ENCODE measurements at regions not wholly inside any gene's neighbourhood (a gene's known extent, or its start where the extent isn't known, plus 50 kb on each side); places are given as distances from the start of the nearest gene placed in this dataset.

- no peak for TF ChIP-seq CTCF (IDR thresholded peaks at IDR 0.05; ENCODE audit: poor library complexity, severe bottlenecking)
- no peak for TF ChIP-seq POLR2AphosphoS5 (IDR thresholded peaks at IDR 0.05)
- no peak for TF ChIP-seq TAF1 (IDR thresholded peaks at IDR 0.05; ENCODE audit: low read depth)
- TF ChIP-seq EZH2 (IDR thresholded peaks at IDR 0.05; ENCODE audit: borderline replicate concordance, insufficient read depth, low read length, poor library complexity, severe bottlenecking): no peak
- TF ChIP-seq EP300 (conservative IDR thresholded peaks at IDR 0.05; ENCODE audit: poor library complexity, severe bottlenecking): no peak
- no peak for TF ChIP-seq SMC3 (conservative IDR thresholded peaks at IDR 0.05; ENCODE audit: poor library complexity)
- TF ChIP-seq REST (IDR thresholded peaks at IDR 0.05; ENCODE audit: borderline replicate concordance): no peak
These were observed 90.2 kb upstream of the TAS2R1 start for GRCh38 chr5:9720361-9720760.

All from neural cell (in vitro differentiated cells).